NCI-H774 (cell line): ENCODE measurements at regions not wholly inside any gene's neighbourhood (a gene's known extent, or its start where the extent isn't known, plus 50 kb on each side); places are given as distances from the start of the nearest gene placed in this dataset.
"Not testable (repeated sequence)": the region's sequence is repeated elsewhere in the genome, so short reads cannot be mapped to it uniquely, and the experiment has no call there.

Experiments
- DNase-seq: peaks from one replicate; lab custom pipeline; 2025; lab: John Stamatoyannopoulos, UW

DNA sequence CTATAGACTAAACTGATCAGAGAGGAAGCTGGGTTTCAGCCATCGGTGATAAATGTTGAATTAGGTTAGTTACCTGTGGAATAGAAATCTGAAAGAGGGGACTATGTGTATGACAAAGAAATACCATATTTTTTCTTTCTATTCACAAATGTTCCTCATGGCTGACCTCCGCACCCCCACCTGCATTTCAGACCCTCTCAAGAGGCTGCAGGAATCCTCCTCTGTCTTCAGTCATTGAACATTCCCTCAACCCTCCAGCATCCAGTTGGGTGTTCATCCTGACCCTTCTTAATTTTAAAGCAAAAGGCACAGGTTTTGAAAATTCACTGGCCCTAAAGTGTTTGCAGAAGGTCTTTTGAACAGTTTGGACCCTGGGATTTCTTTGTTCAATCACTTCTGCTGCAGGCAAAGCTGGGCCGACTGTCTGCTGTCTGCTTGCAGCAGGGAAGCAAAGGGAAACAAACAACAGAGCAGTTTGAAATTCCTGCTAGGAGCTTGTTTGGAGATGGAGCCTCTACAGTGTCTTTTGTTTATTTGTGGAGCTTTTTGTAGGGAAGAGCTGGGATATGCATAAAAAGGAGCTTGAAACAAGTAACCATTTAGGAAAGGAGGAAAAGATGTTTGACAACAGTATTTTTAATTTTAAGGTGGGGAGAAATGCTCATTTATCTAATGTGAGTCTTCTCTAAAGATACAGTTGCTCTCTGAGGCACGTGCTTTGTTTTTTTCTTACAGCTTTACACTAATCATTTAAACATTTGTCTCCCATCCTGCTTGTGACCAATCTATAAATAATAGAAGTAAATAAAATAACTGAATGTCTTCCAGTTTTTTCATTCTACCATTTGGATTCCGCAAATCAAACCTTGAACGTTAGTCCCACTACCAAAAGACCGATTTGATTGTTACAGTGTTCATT lies 213.3 kb upstream of the MMADHC start:
- DNase-seq = no peak

DNA sequence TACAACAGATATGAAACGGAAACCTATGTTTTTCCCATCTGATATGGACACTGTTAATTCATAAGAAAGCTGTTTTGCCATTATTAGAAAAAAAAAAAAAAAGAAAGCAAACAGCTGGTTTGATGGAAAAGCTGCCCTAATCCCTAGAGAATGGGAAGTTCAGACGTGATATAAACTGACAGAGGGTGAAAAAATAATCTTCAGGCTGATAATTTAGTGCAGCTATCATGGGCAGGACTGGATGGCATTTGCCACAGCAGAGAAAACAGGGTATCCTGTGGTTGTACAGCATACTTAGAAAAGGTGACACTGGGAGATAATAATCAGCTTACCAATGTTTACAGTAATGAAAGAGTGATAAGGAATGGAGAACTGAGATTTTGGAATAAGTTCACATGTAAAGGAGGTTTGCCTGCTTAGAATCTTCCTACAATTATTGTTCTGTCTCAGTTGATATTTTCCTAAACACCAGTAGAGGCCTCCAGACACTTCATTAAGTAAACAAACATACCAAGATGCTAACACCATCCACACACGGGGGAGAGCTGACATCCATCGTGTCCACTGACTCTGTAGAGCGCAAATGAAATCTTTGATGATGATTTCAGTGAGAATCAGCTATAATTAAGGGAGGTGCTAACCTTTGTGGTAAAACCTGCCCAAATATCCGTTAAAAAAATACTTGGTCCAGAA lies 211.6 kb upstream of the MMADHC start:
- no peak for DNase-seq

GRCh38 chr2:149797030-149797429 lies 209.5 kb upstream of the MMADHC start:
- DNase-seq = no peak

GRCh38 chr2:149789549-149789948 lies 202.0 kb upstream of the MMADHC start:
- no peak for DNase-seq

DNA sequence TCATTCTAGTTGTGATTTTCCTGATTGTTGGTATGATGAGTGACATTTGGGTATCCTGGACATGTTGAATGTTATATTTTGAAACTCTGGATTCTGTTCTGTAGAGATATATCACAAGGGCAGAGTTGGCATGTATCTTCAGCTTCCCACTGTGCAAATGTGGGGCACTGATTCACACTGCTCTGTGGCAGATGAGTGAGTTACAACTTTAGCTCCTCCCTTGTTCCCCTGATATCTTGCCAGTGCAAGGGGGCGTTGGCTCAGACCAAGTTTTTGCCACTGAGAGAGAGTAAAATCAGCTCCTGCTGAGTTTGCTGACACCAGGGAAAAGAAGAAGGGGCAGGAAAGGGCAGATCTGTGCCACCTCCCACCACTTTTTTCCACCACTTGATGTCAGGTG lies 199.6 kb upstream of the MMADHC start:
- no peak for DNase-seq

DNA sequence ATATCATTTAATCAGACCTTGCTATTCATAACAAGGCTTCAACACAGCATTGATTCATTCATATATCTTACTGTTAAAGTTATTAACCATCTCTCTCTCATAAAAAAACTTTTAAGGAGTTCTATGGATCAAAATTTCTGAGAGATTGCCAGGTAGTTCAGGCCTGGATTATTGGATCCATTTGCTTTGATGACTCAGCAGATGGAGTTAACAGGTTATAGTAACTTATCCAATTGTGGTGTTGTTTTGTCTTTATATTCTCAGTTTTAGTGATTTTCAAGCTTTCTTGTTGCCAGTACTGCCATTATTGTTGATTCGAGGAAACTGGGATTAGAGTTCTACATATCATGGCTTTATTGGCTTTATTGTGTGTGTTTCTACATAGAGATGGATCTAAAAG lies 195.7 kb upstream of the MMADHC start:
- no peak for DNase-seq

DNA sequence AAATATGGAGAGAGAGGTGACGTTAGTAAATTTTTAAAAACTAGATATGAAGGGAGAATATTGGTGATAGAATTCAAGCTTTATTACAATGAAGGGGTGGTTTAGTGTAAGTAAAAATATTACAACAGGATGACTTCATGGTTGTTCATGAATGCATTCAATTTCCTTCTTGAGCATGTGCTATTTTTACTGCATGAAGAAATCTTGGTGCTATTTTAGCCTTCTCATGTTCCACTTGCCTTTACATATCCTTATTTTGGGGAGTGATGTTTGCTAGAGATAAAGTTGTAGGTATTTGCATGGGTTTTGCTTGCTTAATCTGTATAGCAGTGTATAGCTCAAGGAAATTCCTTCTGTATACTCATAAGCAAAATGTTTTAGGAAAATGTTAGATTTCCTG lies 195.0 kb upstream of the MMADHC start:
- DNase-seq = no peak

DNA sequence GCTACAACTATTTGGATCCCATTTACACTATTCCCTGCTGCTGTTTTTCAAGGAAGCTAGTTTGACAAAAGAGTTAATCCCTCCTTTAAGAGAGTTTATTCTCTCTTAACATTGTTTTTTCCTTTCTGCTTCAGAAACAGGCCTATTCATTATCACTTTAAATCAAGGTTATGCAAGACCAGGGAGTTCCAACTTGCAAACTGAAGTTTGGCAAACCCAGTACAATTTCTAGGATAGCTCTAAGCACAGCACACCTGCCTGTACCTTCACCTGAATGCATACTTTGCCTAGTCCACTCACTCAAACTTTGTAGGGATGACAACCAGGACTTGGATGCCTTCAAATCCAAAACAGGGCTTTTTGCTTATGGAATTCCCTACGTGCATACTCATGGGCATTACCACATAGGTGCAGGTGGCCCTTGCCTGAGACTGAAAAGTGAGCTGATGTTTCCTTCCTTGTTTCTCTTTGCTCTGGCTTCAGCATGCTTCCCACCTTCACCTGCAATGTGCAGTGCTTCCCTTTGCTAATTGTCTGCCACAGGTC lies 193.8 kb upstream of the MMADHC start:
- DNase-seq = no peak

- no peak for DNase-seq
These were observed 185.4 kb upstream of the MMADHC start for GRCh38 chr2:149773006-149773405.

DNA sequence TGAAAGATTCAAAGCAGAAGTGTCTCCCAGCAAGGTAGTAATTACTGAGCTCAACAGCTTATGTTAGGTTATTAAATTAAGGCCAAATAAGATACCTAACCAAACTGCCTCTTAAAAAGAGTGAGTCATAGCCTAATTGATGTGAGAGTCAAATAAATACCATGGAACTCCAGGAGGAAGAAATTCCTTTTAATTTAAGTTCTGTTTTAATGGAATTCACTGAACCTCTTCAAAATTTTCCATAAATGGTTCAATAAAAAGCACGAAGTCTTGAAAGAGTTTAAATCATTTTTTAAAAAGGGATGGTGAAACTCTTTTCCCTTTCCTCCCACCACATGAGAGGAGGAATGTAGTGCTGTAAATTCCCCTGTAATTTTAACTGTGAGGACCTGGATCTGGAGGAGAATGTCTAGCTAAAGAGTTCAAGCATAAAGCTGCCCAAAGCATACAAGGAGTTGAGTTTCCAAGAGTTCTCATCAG lies 180.8 kb upstream of the MMADHC start:
- peak; percentile 18 for DNase-seq

DNA sequence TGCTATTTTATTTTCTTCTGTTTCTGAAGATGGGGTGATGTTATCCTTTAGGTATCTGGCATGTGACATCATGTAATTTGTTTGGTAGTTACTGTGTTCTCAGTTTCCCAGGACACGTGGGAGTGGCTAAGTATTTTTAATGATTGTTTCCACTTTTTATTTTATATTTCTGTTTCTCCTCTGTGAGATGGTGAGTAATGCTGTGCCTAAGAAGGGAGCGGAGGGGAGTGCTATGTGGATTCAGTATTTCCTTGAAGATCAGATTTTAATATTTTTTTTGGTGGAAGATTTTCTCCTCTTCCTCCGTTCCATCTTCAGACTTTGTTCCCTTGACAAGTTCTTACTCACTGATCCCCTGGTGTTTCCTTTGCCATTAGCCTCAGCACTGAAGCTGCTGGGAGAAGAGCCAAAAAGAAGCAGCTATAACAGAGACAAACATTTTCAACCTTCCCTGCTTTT lies 180.0 kb upstream of the MMADHC start:
- DNase-seq = no peak

- no peak for DNase-seq
These were observed 178.8 kb upstream of the MMADHC start for GRCh38 chr2:149766339-149766738.

DNA sequence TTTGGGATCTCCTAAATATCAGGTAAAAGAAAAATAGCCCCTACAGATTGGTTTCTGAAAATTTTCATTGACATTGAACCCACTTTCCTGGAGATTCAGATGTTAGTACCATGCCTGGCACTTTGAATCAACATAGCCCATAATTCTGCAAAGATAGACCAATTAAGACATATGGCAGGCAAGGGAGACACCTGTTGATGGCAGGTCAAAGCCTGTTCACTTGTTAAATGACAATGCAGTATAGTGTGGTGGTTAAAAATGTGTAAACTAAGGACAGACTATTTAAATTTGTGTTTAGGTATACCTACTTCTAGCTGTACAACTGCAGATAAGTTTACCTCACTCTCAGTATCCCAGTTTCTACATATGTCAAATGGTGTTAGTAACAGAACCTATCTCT lies 178.1 kb upstream of the MMADHC start:
- DNase-seq = peak; percentile 2

GRCh38 chr2:149765003-149765402 lies 177.4 kb upstream of the MMADHC start:
- no peak for DNase-seq

- DNase-seq = no peak
These were observed 175.8 kb upstream of the MMADHC start for GRCh38 chr2:149763358-149763757.

DNA sequence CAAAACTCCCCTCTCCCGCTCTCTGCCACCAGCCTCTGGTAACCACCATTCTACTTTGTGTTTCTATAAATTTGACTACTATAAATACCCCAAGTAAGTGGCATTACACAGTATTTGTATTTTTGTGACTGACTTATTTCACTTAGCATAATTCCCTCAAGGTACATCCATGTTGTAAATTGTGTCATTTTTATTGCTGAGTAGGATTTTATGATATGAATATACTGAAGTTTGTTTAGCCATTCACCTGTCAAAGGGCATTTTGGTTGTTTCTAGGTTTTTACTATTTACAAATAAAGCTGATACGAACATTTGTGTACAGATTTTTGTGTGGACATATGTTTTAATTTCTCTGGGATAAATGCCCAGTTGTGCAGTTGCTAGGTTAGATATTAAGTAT lies 174.0 kb upstream of the MMADHC start:
- DNase-seq = no peak

GRCh38 chr2:149759382-149759781 lies 171.8 kb upstream of the MMADHC start:
- not testable (repeated sequence) for DNase-seq

DNA sequence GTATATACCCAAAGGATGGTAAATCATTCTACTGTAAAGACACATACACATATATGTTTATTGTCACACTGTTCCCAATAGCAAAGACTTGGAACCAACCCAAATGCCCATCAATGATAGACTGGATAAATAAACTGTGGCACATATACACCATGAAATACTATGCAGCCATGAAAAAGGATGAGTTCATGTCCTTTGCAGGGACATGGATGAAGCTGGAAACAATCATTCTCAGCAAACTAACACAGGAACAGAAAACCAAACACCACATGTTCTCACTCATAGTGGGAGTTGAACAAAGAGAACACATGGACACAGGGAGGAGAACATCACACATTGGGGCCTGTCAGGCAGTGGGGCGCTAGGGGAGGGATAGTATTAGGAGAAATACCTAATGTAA lies 167.1 kb upstream of the MMADHC start:
- DNase-seq = not testable (repeated sequence)

DNA sequence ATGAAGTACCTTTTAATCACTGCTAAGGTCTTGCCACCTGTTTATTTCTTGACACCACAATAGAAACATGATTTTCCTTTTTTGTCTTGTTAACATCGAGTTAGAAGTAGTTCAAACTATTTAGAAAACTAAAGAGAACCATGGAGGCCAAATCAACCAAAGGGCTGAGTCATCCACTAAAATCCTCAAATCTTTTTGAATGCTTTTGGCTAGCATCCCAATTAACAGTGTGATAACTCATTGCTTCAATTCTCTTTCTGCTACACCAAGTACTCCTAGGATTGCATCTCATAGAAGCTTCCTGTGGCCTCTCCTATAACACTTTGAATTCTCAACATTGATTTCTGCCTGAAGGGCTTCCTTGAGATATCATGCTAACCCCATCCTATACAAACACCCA lies 159.9 kb upstream of the MMADHC start:
- no peak for DNase-seq

DNA sequence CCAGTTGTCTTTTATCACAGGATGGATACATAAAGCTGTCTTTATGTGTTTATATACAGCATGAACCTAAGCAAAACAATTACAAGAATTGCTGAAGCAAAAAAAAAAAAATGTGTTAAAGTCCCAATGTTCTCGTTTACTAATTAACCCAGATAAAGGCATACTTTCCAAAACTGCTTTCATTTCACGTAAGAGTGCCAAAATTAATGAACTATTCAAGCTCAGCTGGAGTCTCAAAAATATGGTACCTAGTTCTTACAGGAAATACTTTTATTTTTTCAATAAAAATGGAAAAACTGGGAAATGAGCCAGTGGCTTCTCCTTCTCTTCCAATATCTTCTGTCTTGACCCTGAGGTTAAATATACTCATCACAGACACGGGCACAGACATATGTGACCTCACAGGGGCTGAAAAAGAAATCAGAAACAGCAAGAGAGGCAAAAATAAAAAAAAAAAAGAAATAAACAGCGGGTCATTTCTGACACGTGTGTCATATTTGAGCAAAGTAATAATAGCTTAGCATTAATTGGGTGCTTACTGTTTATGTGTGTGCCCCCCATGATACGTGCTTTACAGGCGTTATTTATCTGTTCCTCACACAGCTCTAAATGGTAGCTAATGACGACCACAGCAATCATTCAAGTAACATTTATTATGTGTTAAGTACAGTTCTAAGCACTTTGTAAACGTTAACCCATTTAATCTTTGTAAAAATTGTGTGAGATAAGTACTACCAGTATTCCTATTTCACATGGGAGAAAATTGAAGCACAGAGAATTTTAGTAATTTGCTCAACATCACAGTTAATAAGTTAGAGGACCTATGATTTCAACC lies 158.0 kb upstream of the MMADHC start:
- DNase-seq = no peak

- DNase-seq = no peak
These were observed 157.3 kb upstream of the MMADHC start for GRCh38 chr2:149744865-149745264.
